H1 (cell line): ENCODE measurements at regions not wholly inside any gene's neighbourhood (a gene's known extent, or its start where the extent isn't known, plus 50 kb on each side); places are given as distances from the start of the nearest gene placed in this dataset.

ENCODE experiments used
- CTCF ChIA-PET: fragments of 300-600 bp; sonication (Branson Sonifier 250); formaldehyde crosslinking; loops from one replicate; lab custom pipeline; 2021; ENCODE audit not compliant: partially characterized antibody; lab: Charles Lee
- POLR2A ChIA-PET: fragments of 300-600 bp; sonication (Branson Sonifier 250); formaldehyde crosslinking; loops from one replicate; lab custom pipeline; 2021; ENCODE audit warnings: inconsistent platforms; ENCODE audit not compliant: partially characterized antibody; lab: Charles Lee
- DNase-seq, 2 experiments: peaks; one replicate each; pipeline versions ENCODE4 v3.0.0 to v3.0.0-alpha.2; 2010 to 2022; ENCODE audit warnings: low spot score in 2 of 2, low read depth in 1 of 2, mixed read lengths in 1 of 2
- FAIRE-seq: peaks from 2 replicates; lab custom pipeline; 2011; peaks lifted over from hg19 to GRCh38; lab: Jason Lieb, UNC
- H2AFZ ChIP-seq: 2 replicates; pipeline ENCODE4 v1.8.1; 2012; ENCODE audit warnings: low read length, inconsistent platforms
- H2AK5ac ChIP-seq: 2 replicates; pipeline ENCODE4 v1.6.1; 2013; ENCODE audit warnings: low read depth, low read length
- H2BK120ac ChIP-seq: replicated peaks from 2 replicates; pipeline ENCODE3; 2013; ENCODE audit warnings: low read depth, low read length, inconsistent platforms
- H2BK12ac ChIP-seq: 2 replicates; pipeline ENCODE4 v1.6.1; 2013; ENCODE audit warnings: low read depth, low read length
- H2BK15ac ChIP-seq: 2 replicates; pipeline ENCODE4 v1.6.1; 2013; ENCODE audit warnings: low read length
- H2BK20ac ChIP-seq: 2 replicates; pipeline ENCODE4 v1.6.1; 2013; ENCODE audit warnings: low read length
- H2BK5ac ChIP-seq: 2 replicates; pipeline ENCODE4 v1.6.1; 2013; ENCODE audit warnings: low read depth, low read length
- H3K14ac ChIP-seq: 2 replicates; pipeline ENCODE4 v1.6.1; 2013; ENCODE audit warnings: inconsistent platforms; ENCODE audit not compliant: insufficient read length
- H3K18ac ChIP-seq: 2 replicates; pipeline ENCODE4 v1.6.1; 2013; ENCODE audit warnings: low read length; ENCODE audit errors: extremely low read depth
- H3K23ac ChIP-seq: 2 replicates; pipeline ENCODE4 v1.6.1; 2013; ENCODE audit warnings: inconsistent platforms; ENCODE audit not compliant: insufficient read length
- H3K23me2 ChIP-seq: 2 replicates; pipeline ENCODE4 v1.6.1; 2013; ENCODE audit warnings: low read depth, low read length
- H3K27ac ChIP-seq: 2 replicates; pipeline ENCODE4 v1.6.1; 2011; ENCODE audit warnings: low read depth, low read length, inconsistent platforms
- H3K27me3 ChIP-seq, 4 experiments: replicated peaks in 1 of 4; 1 replicate in 1 of 4; 2 replicates in 3 of 4; pipeline versions ENCODE4 v1.6.1 to v1.8.1; 2011 to 2013; ENCODE audit warnings: low read length in 3 of 4, mild to moderate bottlenecking in 3 of 4, inconsistent platforms in 2 of 4, mixed read lengths in 2 of 4, moderate library complexity in 1 of 4; ENCODE audit not compliant: control insufficient read depth in 3 of 4, insufficient read depth in 3 of 4; ENCODE audit errors: extremely low read depth in 1 of 4
- H3K36me3 ChIP-seq, 4 experiments: 2 replicates each; pipeline versions ENCODE4 v1.6.1 to v1.8.1; 2011 to 2013; ENCODE audit warnings: mild to moderate bottlenecking in 4 of 4, low read length in 3 of 4, moderate library complexity in 2 of 4, control low read depth in 1 of 4, inconsistent platforms in 1 of 4; ENCODE audit not compliant: insufficient read depth in 4 of 4, control insufficient read depth in 2 of 4
- H3K4ac ChIP-seq: replicated peaks from 2 replicates; pipeline ENCODE3; 2013; ENCODE audit warnings: low read length, low read depth, mixed read lengths, inconsistent platforms; ENCODE audit not compliant: insufficient read length
- H3K4me1 ChIP-seq, 4 experiments: replicated peaks in 1 of 4; 1 replicate in 1 of 4; 2 replicates in 3 of 4; pipeline versions ENCODE4 v1.6.1 to v1.8.1; 2011 to 2013; ENCODE audit warnings: low read length in 3 of 4, inconsistent platforms in 2 of 4, mixed read lengths in 1 of 4; ENCODE audit not compliant: insufficient read depth in 4 of 4, control insufficient read depth in 3 of 4
- H3K4me2 ChIP-seq, 2 experiments: 2 replicates each; pipeline versions ENCODE4 v1.6.1 to v1.8.1; 2011 to 2013; ENCODE audit warnings: low read depth in 2 of 2, low read length in 2 of 2, control low read depth in 1 of 2, inconsistent platforms in 1 of 2, mild to moderate bottlenecking in 1 of 2; ENCODE audit not compliant: insufficient read depth in 1 of 2
- H3K4me3 ChIP-seq, 4 experiments: fragments of 200-600, 300-600 bp in 1 of 4; sonication (generic), shearing (Covaris generic), sonication (Bioruptor Twin) in 1 of 4; 2 replicates each; pipeline versions ENCODE4 v1.5.1 to v1.8.1; 2011 to 2016; ENCODE audit warnings: low read length in 4 of 4, low read depth in 3 of 4, control low read depth in 2 of 4, inconsistent platforms in 2 of 4, mild to moderate bottlenecking in 2 of 4, mixed read lengths in 1 of 4, moderate library complexity in 1 of 4; ENCODE audit not compliant: insufficient read depth in 2 of 4; ENCODE audit errors: extremely low read depth in 1 of 4
- H3K56ac ChIP-seq: replicated peaks from 2 replicates; pipeline ENCODE3; 2013; ENCODE audit warnings: low read depth, mild to moderate bottlenecking, mixed read lengths, low read length, inconsistent platforms; ENCODE audit not compliant: insufficient read length
- H3K79me1 ChIP-seq: 2 replicates; pipeline ENCODE4 v1.6.1; 2013; ENCODE audit warnings: low read depth, low read length, control low read depth
- H3K79me2 ChIP-seq, 2 experiments: 2 replicates each; pipeline versions ENCODE4 v1.6.1 to v1.8.1; 2012 to 2013; ENCODE audit warnings: low read length in 2 of 2, mild to moderate bottlenecking in 2 of 2, inconsistent platforms in 1 of 2; ENCODE audit not compliant: insufficient read depth in 2 of 2, control insufficient read depth in 1 of 2
- H3K9ac ChIP-seq, 4 experiments: replicated peaks in 1 of 4; 1 replicate in 1 of 4; 2 replicates in 3 of 4; pipeline versions ENCODE4 v1.6.1 to v1.8.1; 2011 to 2013; ENCODE audit warnings: low read depth in 3 of 4, low read length in 3 of 4, control low read depth in 2 of 4, mild to moderate bottlenecking in 2 of 4, moderate library complexity in 2 of 4, inconsistent platforms in 1 of 4; ENCODE audit errors: extremely low read depth in 1 of 4
- H3K9me3 ChIP-seq, 2 experiments: 2 replicates each; pipeline versions ENCODE4 v1.6.1 to v1.8.1; 2012 to 2013; ENCODE audit warnings: mild to moderate bottlenecking in 2 of 2, moderate library complexity in 2 of 2, control low read depth in 1 of 2, inconsistent platforms in 1 of 2, low read depth in 1 of 2, low read length in 1 of 2, mixed read lengths in 1 of 2; ENCODE audit not compliant: insufficient read depth in 2 of 2
- H4K20me1 ChIP-seq, 2 experiments: replicated peaks in 1 of 2; 2 replicates each; pipeline versions ENCODE3 to v1.8.1; 2011 to 2013; ENCODE audit warnings: inconsistent platforms in 2 of 2, low read length in 2 of 2, mild to moderate bottlenecking in 1 of 2; ENCODE audit not compliant: insufficient read depth in 2 of 2, control insufficient read depth in 1 of 2
- H4K5ac ChIP-seq: 2 replicates; pipeline ENCODE4 v1.6.1; 2013; ENCODE audit warnings: low read length, low read depth, mixed read lengths, inconsistent platforms; ENCODE audit not compliant: insufficient read length
- H4K8ac ChIP-seq: 2 replicates; pipeline ENCODE4 v1.8.0; 2013; ENCODE audit warnings: mild to moderate bottlenecking, moderate library complexity, low read length, inconsistent platforms; ENCODE audit not compliant: insufficient read depth; ENCODE audit errors: extremely low read depth
- H4K91ac ChIP-seq: replicated peaks from 2 replicates; pipeline ENCODE3; 2013; ENCODE audit warnings: low read length, mixed read lengths, inconsistent platforms; ENCODE audit not compliant: insufficient read length
- BRCA1 ChIP-seq: IDR thresholded peaks from 2 replicates; pipeline ENCODE4 v1.6.1; 2012; ENCODE audit warnings: low read depth, low read length, improper control_type of control experiment
- FOSL1 ChIP-seq: IDR thresholded peaks from 2 replicates; pipeline ENCODE4 v1.6.1; 2011; ENCODE audit warnings: mild to moderate bottlenecking, low read depth, low read length, moderate library complexity; ENCODE audit not compliant: insufficient read depth
- KDM4A ChIP-seq: IDR thresholded peaks from one replicate; pipeline ENCODE4 v1.7.1; 2012; ENCODE audit warnings: low read depth, mild to moderate bottlenecking, moderate library complexity, low read length, inconsistent platforms; ENCODE audit not compliant: severe bottlenecking
- KDM5A ChIP-seq: fragments of 200-600 bp; IDR thresholded peaks from 2 replicates; pipeline ENCODE4 v1.7.1; 2012; ENCODE audit warnings: mild to moderate bottlenecking, low read length, inconsistent platforms, mixed read lengths
- SIX5 ChIP-seq: IDR thresholded peaks from 2 replicates; pipeline ENCODE4 v1.6.1; 2011; ENCODE audit warnings: mild to moderate bottlenecking, low read depth, low read length
- SP1 ChIP-seq: IDR thresholded peaks from 2 replicates; pipeline ENCODE4 v1.6.1; 2011; ENCODE audit warnings: low read depth, low read length
- SRF ChIP-seq: IDR thresholded peaks from 2 replicates; pipeline ENCODE4 v1.6.1; 2011; ENCODE audit warnings: mild to moderate bottlenecking, low read depth, low read length, moderate library complexity
- TF ChIP-seq, protein P1 (sequence below): IDR thresholded peaks from 2 replicates; pipeline ENCODE4 v1.6.1; 2012; ENCODE audit warnings: inconsistent platforms
- TF ChIP-seq, protein P2 (sequence below): IDR thresholded peaks from 2 replicates; pipeline ENCODE4 v1.6.1; 2011; ENCODE audit warnings: low read length, improper control_type of control experiment

DNA sequence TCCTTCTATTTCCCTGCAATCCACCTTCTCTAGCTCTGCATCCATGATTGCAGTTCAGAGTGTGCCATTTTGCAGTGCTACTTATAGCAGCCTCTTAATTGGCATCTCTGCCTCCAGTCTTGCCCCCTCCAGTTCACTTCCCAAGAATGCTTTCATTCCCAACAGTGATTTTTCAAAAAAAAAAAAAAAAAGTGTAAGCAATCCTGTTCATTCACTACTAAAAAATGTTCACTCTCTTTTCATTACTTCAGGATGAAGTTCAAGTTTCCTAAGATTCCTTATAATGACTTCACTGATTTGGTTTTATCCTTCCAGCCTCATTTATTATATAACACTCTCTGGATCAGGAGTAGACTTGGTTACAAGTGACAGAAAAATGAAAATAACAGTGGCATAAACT lies 124.7 kb upstream of the LNX1 start:
- Histone ChIP-seq H2AFZ (no peak overlapping the region), H4K20me1 (no peaks in the 10 kb centered on the region), H4K5ac (no peak overlapping the region), H3K18ac (no peak overlapping the region), H3K79me1 (no peaks in the 10 kb centered on the region), H2AK5ac (no peak overlapping the region), H2BK15ac (no peak overlapping the region), H2BK5ac (no peak overlapping the region), H3K36me3 (no peaks in the 10 kb centered on the region), H3K27me3 (no peaks in the 10 kb centered on the region), H3K9me3 (no peaks in the 10 kb centered on the region), H3K4me2 (no peak overlapping the region), H2BK12ac (no peak overlapping the region), H3K56ac (no peak overlapping the region), H4K91ac (no peak overlapping the region), H3K27ac (no peak overlapping the region), H2BK20ac (no peak overlapping the region), H3K4me1 (no peaks in the 10 kb centered on the region), H3K23me2 (no peaks in the 10 kb centered on the region), H4K8ac (no peak overlapping the region), H3K4me3 (no peak overlapping the region), H3K79me2 (no peaks in the 10 kb centered on the region), H3K14ac (no peak overlapping the region), H2BK120ac (no peak overlapping the region), H3K23ac (no peak overlapping the region), H3K4ac (no peak overlapping the region), H3K9ac (no peak overlapping the region)
- POLR2A ChIA-PET: no interaction called here
- CTCF ChIA-PET: interaction anchor here (1.7 to 3.1 kb wide), 2 partner anchors 10 to 518 kb away, joined by 5 to 16 read pairs; no protein-coding TSS in a partner anchor
- FAIRE-seq: no peak
- TF ChIP-seq SP1 (no peak), SRF (no peak), FOSL1 (no peak), SIX5 (no peak), KDM5A (no peak), KDM4A (no peak), BRCA1 (no peak)
- TF ChIP-seq, protein P1, sequence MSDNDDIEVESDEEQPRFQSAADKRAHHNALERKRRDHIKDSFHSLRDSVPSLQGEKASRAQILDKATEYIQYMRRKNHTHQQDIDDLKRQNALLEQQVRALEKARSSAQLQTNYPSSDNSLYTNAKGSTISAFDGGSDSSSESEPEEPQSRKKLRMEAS: no peak
- TF ChIP-seq, protein P2, sequence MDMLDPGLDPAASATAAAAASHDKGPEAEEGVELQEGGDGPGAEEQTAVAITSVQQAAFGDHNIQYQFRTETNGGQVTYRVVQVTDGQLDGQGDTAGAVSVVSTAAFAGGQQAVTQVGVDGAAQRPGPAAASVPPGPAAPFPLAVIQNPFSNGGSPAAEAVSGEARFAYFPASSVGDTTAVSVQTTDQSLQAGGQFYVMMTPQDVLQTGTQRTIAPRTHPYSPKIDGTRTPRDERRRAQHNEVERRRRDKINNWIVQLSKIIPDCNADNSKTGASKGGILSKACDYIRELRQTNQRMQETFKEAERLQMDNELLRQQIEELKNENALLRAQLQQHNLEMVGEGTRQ: no peak
- no peak for DNase-seq
